H1 (cell line): ENCODE measurements at regions not wholly inside any gene's neighbourhood (a gene's known extent, or its start where the extent isn't known, plus 50 kb on each side); places are given as distances from the start of the nearest gene placed in this dataset.

Experiments used
- CHD7 ChIP-seq: fragments of 300-600 bp; sonication (generic); IDR thresholded peaks from 2 replicates; pipeline ENCODE4 v1.7.1; 2012; ENCODE audit warnings: low read length, moderate library complexity, mild to moderate bottlenecking, inconsistent platforms; ENCODE audit not compliant: insufficient replicate concordance

DNA sequence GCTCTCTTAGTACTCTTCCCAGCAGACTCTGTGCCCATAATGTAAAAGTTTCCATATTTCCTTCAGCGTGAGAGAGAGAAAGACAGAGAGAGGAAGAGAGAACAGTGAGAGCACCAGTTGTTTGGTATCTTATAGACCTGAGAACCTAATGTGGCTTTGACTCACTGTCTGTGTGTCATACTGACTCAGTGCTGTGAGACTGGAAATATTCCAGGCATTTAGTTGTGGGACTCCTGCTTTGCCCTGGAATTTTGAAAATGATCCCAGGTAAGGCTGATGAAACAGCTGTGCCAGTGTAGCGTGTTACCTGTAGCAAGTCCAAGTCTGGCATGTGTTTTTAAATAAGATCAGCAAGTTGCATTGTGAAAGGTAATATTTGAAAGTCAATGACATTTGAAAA lies 87.9 kb upstream of the KCNH7 start (continued):
- TF ChIP-seq CHD7, result no peak
